Stimulated activated CD4-positive, alpha-beta T cell treated with anti-CD3 and anti-CD28 coated beads, TNF-alpha, amount 100 ng/mL, for 24 hours (primary cell): ENCODE measurements at regions not wholly inside any gene's neighbourhood (a gene's known extent, or its start where the extent isn't known, plus 50 kb on each side); places are given as distances from the start of the nearest gene placed in this dataset.

Experiments
- DNase-seq, 3 experiments: peaks; one replicate each; pipeline ENCODE4 v3.0.0-alpha.2; 2020; ENCODE audit warnings: low read depth in 3 of 3

DNA sequence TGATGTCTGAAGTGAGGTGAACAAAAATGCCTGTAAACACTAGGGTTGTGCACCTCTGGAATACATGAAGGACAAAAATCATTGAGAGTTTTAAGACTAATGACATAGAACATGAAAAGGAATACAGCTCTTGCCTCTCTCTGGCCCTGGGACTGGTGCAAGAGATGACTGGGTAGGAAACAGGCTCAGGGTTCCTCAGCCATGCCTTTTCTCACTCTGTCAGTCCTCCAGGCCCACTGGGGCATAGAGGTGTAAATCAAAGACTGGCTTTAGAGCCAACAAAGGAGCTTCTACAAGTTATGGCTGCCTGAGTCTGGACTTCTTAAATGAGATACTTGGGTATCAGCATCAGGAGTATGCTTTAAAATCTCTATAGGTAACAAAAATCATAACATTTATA, 554.7 kb upstream of the KCNMB2 start:
- DNase-seq, result no peak

DNA sequence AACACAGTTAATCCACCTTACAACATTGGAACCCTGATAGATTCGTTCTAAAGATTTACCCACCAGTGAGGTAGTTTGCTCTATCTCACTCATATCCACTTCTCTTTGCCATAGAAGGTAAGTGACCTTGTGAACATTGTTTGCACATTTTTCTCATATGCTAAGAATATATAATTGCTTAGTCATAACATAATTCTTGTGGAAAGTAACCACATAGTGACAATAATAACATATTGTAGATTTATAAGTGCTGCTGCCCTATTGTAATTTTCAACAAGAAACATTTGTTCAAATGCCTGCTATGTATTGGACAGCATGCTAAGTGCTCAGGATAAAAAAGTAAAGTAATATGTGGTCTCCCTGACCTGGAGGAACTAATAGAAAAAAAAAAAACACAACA, 554.2 kb upstream of the KCNMB2 start:
- no peak for DNase-seq

DNA sequence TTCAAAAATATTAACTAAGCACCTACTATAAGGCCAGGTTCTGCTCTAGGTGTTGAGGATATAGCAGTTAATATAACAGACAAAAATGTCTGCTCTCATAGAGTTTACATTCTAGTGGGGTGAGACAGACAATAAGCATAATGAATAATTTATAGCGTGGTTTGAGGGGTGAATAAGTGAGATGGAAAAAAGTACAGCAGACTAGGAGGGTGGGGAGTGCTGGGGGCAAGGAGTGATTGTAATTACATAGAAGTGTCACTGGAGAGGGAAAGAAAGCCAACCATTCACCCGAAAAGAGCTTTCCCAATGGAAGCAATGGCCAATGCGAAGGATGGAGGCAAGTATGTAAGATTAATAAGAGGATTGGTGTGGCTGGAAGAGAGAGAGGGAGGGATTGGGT, 552.9 kb upstream of the KCNMB2 start:
- no peak for DNase-seq

DNA sequence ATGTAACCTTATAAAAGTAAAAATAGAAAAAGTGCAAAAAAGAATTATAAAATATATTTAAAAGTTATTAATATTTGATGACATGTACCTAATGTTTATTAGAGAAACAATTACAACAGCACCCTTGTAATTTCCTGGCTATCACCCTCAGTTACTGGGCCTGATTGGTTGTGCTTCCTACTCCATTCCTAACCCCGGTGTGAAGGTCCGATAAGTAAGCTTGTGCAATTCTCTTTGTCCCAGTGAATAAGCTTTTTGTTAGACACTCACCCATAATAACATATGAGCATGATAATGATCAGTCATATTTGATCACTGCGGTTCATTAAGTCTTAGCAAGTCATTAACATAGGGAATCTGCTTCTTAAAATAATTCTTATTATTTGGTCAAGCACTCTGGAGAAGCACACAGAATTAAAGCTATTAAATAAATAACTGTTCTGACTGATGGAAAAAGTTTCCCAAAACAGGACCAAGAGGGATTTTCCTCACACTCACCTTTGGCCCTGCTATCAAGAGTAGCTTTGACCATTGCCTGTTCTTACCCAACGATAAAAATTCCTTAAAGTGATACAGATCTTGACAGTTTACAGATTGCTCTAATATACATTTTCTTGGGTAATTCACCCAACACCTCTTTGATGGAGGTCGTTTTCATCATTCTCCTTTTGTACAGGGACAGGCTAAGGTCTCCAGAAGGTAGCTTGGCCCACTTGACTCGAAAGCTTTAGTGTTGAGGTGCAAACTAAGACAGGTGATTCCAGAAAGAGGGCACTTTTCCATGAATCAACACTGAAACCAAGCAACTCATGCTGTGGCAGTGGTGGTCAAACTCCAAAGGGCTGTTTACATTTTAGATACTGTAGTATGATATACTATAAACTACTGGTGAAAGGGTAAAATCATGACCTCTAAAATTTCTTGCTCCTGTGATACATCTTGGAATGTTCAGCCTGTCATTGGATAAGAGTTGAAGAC, 543.0 kb upstream of the KCNMB2 start:
- DNase-seq, result no peak

DNA sequence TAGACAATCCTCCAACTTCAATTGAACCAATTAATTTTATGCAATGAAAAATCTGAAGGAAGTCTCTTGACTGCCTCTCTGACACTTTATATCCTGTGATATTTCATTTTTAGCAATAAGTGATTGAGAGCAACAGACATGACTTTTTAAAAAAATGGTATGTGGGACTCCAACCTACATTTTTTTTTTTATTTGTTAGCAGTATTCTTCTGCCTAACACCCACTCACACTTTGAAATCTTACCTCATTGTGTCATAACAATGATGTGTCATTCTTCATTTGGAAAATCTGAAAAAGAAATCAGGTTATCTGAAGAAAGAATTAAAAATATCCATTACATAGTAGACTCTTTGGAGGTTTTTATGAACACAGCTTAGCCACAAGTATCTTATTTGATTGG, 541.3 kb upstream of the KCNMB2 start:
- DNase-seq, result no peak

DNA sequence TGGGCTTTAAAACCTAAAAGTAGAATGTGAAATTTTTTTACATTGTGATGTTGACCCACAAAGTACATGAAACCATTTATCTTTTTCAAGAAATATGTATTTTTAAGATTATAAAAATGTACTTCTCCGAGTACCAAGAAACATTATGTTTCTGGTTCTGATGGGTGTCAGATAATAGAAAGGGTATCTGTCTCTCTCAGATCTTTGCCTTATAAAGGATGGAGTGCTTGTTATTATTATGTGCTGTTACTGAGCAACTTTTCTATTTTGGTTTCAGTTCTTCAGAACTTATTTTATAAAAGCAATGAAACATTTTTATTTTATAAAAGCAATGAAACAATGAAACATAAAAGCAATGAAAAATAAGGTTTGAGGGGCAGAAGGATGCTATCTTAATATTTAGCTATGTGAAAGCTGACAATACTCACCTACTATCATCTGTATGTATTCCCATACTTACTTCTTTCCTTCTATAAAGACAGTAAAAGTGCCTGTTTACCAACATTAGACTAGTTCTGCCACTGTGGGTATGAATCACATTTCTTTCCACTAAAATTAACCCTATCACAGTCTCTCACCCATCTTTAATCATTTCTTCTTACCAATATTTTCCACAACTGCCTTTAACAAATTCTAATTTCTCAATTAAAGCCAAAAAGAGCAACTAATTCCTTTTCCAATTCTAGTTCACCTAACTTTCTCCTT, 540.7 kb upstream of the KCNMB2 start:
- DNase-seq, result no peak

DNA sequence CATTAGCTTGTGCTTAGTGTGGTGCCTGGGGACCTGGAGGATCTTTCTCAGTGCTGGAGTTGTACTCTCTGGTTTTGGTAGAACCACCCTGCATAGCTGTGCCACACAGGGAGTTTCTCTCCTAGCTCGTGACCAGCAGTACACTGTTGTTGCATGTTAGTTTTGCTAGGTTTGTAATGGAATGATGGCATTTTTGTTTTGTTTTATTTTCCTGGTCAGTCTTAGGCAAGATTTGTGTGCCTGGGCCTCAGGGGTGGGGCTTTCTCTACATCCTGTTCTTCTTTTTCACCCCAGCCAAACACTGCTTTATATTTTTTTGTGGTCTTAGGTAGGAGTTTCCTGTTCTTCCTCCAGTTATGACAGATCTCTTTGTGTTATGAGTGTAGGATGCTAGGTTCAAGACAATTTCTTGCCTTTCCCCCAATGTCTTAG, 534.5 kb upstream of the KCNMB2 start:
- peak in 1 of 3 experiments; percentile 4 for DNase-seq

DNA sequence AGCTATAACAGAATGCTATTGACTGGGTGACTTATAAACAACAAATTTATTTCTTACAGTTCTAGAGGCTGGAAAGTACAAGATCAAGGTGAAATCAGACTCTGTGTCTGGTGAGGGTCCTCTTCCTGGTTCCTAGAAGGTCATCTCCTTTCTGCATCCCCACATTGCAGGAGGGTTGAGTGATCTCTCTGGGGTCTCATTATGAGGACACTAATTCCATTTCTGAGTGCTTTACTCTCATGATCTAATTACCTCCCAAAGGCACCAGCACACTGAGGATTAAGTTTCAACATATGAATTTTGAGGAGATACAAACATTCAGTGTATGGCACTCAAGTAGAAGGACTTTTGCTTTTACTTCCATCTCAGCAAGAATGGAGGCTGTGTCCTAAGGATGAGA, 534.1 kb upstream of the KCNMB2 start:
- no peak for DNase-seq

DNA sequence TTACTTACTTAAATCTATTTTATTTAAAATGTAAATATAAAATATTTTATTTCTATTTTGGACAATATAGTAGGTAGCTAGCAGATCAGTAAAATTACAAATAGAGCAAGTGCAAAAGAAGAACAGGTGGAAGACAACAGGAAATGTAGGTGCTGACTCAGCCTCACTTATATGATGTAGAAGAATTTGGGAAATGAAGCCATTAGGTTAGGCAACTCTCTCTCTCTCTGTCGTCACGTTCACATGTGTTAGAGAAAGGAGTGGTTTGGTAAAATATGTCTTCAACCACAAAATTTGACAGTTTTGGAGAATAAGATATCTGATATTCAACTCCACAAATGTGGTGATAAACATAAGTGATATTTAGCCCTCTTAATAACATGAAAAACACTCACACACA, 532.5 kb upstream of the KCNMB2 start:
- DNase-seq, result no peak

DNA sequence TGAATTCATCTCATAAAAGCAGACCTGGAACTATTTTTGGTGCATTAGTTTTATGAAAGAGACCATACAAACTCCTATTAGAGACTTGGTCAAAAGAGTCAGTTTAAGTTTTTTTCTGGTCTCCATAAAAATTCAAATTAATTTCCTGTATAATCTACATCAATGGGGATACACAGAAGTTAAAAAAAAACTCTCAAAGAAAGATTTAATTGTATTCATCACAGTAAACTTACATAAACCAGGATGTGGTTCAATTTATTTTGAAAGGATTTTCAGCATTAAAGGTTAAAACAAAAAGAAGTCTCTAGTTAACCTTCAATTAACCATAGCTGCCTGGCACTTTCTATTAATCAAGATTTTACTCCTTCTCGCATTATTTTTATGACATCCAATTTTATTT, 530.3 kb upstream of the KCNMB2 start:
- no peak for DNase-seq

DNA sequence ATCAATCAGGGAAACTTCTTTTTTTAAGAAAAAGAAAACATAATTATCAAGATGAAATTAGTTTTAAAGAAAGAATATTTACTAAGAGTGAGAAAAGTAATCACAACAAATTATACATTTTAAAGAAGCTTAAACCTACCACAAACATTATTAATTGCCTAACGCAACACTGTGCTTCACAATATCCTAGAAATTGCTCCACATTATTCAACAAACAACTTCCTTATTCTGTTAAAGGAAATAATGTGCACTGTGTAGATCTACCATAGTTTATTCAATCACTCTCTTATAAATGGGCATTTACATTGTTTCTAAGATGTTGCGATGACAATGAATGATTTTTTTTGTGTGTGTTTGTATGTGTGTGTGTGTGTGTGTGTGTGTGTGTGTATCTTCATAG, 525.9 kb upstream of the KCNMB2 start:
- no peak for DNase-seq

DNA sequence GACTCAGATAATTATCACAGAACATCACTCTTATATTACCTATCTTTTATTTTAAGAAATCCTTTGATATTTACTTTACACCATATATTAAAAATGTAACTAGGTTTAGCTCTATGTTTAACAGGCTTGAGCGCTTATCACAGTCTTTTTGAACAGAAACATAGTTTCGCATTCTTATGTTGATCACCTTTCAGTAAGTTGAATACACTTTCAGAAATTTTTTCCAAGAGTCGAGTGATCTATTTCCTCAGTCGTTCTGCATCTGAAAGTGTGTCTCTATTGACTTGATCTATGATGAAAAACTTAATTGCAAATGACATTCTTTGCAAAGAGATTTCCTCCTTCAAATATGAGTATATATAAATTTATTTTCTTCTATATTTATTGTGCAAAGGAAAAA, 516.6 kb upstream of the KCNMB2 start:
- DNase-seq, result no peak

DNA sequence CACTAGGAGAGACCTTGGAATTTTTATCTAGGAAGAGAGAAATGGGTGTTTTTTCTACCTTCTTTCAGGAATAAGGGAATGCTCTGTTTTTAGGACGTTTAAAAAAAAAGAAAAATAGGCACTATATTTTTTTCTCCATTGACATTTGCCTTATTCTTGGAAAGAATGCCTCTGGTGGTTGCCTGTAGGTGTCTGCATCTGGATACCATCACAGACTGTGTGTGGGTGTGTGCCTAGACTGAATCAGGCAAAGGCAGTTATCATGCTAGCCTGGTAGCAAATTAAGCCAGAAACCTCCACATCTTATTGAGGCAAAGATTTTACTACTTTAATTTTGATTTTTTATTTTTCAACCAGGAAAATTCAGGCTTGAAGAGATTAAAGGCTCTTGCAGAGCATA, 513.6 kb upstream of the KCNMB2 start:
- DNase-seq, result no peak

DNA sequence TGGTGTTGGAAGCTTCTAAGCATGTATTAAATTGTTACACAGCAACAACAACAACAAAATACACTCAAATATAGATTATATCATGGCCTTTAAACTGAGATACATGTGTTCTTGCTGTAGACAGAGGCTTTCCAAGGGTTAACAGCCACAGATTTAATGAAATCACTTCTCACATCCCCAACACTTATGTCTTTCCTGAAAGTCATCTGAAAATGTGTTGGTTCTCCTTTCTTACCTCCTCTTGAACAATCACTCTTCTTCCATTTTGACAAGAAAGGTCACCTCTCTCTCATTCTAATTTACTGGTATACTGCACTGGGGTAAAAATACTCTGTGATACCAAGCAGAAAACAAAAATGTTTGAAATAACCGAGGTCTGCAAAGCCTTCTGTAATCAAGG, 507.3 kb upstream of the KCNMB2 start:
- no peak for DNase-seq

DNA sequence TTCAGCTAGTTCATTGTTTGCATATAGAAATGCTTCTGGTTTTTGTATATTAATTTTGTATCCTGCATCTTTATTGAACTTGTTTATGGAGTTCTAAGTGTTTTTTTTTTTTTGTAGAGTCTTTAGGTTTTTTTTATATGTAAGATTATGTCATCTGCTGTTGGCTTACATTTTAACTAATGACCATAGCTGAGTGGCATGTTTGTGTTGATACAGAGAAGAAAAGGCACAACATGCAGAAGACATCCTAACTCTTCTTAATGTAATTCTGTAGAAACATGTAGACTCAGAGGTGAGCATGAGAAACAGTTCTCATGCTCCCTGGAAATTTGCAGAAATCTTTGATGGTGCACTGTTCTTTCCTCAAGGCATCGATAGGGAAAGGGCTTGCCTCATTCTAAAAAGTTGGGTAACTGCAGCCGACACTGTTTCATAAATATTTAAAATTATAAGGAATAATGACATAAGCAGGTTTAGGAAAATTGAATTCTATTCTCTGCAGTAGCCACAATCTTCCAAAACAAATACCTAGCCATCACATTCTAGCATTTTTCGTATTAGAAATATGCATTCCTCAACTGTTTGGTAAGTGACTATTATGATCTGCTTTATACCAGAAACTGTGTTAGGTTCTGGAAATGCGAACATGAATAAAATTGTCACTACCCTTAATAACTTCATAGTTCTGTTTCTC, 499.6 kb upstream of the KCNMB2 start:
- no peak for DNase-seq

DNA sequence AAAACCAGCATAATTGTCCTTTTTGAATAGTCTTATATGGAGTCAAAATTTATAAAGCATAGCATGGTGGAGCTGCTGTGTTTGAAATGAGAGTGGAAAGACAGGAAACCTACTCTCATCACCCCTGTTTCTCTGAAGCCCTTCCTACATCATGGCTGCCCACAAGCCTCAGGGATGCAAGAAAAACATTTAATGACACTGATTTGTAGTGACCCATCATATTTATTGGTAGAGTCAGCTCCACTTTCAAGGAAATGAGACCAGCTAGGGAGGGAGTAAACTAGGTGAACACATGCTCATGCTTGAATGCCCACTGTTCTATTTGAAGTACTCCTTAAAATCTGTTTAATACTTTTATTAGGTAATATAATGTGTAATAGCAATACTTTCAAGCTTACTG, 494.3 kb upstream of the KCNMB2 start:
- DNase-seq, result no peak

DNA sequence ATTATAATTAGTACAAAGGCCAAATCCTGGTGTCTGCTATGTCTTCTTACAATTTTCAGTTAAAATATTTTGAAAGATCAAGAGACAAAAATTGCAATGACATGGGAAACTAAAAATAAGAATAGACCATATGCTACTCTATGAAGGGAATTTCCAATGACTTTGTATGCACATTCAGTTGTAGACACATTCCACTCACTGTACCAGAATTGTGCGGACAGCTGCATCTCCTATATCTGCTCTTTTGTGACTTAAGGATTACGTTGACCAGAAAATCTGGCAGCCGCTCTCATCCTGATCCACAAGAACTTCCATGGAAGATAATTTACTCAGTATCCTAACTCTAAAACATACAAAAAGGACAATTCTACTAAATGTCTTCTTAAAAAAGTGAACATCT, 493.9 kb upstream of the KCNMB2 start:
- DNase-seq, result no peak

DNA sequence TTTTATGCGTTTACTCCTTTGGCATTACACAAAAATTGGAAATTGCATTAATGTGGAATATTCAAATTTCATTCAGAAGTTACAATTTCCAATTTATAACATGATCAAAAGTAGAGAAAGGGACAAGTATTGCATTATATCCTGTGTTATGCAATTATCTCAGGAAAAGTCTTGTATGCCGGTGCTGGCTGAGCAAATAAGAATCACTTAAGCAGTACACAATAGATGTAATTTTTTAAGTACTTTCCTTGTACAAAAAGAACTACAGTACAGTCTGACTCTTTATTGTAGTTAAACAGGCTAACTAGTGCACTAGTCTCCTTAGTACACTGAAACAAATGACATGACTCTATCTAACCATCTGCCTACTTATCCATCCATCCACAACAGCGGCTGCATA, 493.2 kb upstream of the KCNMB2 start:
- DNase-seq, result no peak

DNA sequence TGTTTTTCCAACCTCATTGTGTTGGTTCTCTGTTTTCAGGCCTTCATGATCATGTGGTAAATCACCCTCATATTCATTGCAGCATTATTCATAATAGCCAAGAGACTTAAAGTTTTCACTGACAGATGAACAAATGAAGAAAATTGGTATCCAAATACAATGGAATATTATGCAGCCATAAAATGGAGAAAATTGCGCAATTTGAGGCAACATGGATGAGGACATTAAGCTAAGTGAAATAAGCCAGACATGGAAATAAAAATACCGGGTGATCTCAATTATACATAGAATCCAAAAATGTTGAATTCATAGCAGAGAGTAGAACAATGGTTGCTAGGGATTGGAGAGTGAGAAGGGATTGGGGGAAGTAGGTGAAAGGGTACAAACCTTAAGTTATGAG, 491.9 kb upstream of the KCNMB2 start:
- no peak for DNase-seq

DNA sequence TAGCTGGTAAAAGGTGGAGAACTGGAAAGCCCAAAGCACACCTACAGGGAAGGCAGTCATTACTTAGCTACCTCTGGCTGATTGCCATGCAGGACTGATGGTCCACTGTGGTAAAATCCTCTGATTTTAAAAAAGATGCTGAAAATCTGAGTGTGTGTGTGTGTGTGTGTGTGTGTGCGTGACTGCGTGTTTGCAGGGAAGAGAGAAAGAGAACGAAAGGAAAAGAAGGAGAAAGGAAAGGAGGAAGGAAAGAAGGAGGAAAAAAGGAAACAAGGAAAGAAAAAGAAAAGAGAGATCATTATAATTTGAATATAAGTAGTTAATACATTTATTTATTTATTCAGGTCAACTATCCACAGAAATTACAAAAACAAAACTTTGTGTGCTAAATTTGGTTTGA, 488.7 kb upstream of the KCNMB2 start:
- DNase-seq, result no peak

DNA sequence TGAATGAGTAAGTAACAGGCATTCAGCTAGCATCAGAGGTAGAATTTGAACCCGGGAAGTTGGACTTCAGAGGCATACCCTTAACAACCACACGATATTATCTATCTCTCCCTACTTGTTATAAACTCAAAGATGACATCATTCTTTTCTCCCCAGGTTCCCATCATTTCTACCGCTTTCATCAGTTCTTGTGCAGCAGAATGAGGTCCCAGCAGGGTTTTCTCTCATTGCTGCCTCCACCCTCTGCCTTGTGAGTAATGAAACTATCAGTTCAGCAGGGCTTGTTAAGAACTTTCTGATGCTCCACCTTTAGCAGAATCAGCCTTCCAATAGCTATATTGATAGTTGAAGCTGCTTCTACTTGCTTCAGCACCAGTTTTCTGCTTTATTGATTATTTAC, 487.5 kb upstream of the KCNMB2 start:
- DNase-seq, result no peak

DNA sequence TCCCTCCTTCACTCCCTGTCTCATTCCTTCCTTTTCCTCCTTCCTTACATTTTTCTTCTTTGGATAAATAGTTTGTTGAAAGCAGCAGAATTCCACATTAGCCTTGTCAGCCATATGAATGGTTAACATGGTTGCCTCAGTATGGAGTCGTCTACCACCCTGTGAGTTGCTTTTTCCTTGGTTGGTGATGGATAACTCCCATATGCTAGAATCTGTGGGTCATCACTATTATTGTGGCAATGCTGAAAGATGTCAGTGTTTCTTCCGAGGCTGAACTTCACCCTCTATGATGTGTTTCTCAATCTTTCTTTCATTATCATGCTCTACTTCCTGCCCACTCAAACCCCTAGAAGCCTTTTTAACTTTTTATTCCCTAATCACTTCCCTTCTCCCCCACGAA, 481.8 kb upstream of the KCNMB2 start:
- no peak for DNase-seq

DNA sequence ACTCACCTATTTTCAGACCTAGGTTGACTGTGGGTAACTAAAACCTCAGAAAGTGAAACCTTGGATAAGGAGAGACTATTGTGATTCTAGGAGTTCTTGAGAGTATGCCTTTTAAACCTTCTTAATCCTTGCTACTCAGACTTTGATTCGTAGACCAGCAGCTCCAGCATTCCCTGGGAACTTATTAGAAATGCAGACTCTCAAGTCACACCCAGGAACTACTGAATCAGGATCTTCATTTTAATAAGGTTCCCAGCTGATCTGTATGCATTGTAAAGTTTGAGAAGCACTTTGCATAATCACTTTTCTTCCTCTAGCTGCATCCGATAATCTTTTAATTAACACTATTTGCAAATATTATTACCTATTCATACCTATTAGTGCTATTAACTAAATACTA, 480.3 kb upstream of the KCNMB2 start:
- no peak for DNase-seq
